HepG2 (cell line): ENCODE measurements at regions not wholly inside any gene's neighbourhood (a gene's known extent, or its start where the extent isn't known, plus 50 kb on each side); places are given as distances from the start of the nearest gene placed in this dataset.

ENCODE experiments used
- ELF3 ChIP-seq: IDR thresholded peaks from 2 replicates; pipeline ENCODE4 v1.6.1; 2016; ENCODE audit warnings: missing genetic modification reagents, missing compliant biosample characterization
- FOXP1 ChIP-seq, 2 experiments: fragments of 450-650 bp in 1 of 2; IDR thresholded peaks; 2 replicates each; pipeline ENCODE4 v1.6.1; 2017 to 2018; ENCODE audit warnings: antibody characterized with exemption in 1 of 2
- IKZF1 ChIP-seq: fragments of 450-650 bp; IDR thresholded peaks from 2 replicates; pipeline ENCODE4 v1.7.1; 2016
- NR2C2 ChIP-seq: sonication (generic); formaldehyde crosslinking; IDR thresholded peaks from 2 replicates; pipeline ENCODE4 v1.4.0; 2020; ENCODE audit warnings: missing genetic modification reagents, mild to moderate bottlenecking, moderate library complexity, borderline replicate concordance
- TOE1 ChIP-seq: sonication (generic); formaldehyde crosslinking; IDR thresholded peaks from 2 replicates; pipeline ENCODE4 v1.4.0; 2020; ENCODE audit warnings: mild to moderate bottlenecking, missing genetic modification reagents
- ZFP36L1 ChIP-seq: sonication (generic); formaldehyde crosslinking; IDR thresholded peaks from 2 replicates; pipeline ENCODE4 v1.8.0; 2022; ENCODE audit warnings: mild to moderate bottlenecking, missing genetic modification reagents, moderate library complexity
- ZNF224 ChIP-seq: sonication (generic); formaldehyde crosslinking; IDR thresholded peaks from 2 replicates; pipeline ENCODE4 v1.5.0; 2020; ENCODE audit warnings: mild to moderate bottlenecking, missing genetic modification reagents
- ZNF605 ChIP-seq: sonication (generic); formaldehyde crosslinking; IDR thresholded peaks from 2 replicates; pipeline ENCODE4 v1.8.0; 2022; ENCODE audit warnings: mild to moderate bottlenecking, missing genetic modification reagents
- ZNF674 ChIP-seq: sonication (generic); formaldehyde crosslinking; IDR thresholded peaks from 2 replicates; pipeline ENCODE4 v1.5.0; 2020; ENCODE audit warnings: low read depth, mild to moderate bottlenecking, missing genetic modification reagents
- ZNF761 ChIP-seq: sonication (generic); formaldehyde crosslinking; conservative IDR thresholded peaks from 2 replicates; pipeline ENCODE4 v1.4.0; 2020; ENCODE audit warnings: mild to moderate bottlenecking, missing genetic modification reagents
- TF ChIP-seq, protein P1 (sequence below), 2 experiments: sonication (generic) in 1 of 2; formaldehyde crosslinking in 1 of 2; IDR thresholded peaks; 2 replicates each; pipeline versions ENCODE4 v1.4.0 to v1.6.1; 2016 to 2020; ENCODE audit warnings: borderline replicate concordance in 1 of 2, low read depth in 1 of 2, mild to moderate bottlenecking in 1 of 2, missing genetic modification reagents in 1 of 2
- TF ChIP-seq, protein P2 (sequence below): sonication (generic); formaldehyde crosslinking; IDR thresholded peaks from 2 replicates; pipeline ENCODE4 v1.5.0; 2020; ENCODE audit warnings: mild to moderate bottlenecking, missing genetic modification reagents
- TF ChIP-seq, protein P3 (sequence below): sonication (generic); formaldehyde crosslinking; IDR thresholded peaks from 2 replicates; pipeline ENCODE4 v1.4.0; 2020; ENCODE audit warnings: missing genetic modification reagents, borderline replicate concordance
- TF ChIP-seq, protein P4 (sequence below): sonication (generic); formaldehyde crosslinking; IDR thresholded peaks from 2 replicates; pipeline ENCODE4 v1.5.1; 2020; ENCODE audit warnings: mild to moderate bottlenecking, missing genetic modification reagents, moderate library complexity
- TF ChIP-seq, protein P5 (sequence below): IDR thresholded peaks from 2 replicates; pipeline ENCODE4 v1.6.1; 2016; ENCODE audit warnings: control low read depth

DNA sequence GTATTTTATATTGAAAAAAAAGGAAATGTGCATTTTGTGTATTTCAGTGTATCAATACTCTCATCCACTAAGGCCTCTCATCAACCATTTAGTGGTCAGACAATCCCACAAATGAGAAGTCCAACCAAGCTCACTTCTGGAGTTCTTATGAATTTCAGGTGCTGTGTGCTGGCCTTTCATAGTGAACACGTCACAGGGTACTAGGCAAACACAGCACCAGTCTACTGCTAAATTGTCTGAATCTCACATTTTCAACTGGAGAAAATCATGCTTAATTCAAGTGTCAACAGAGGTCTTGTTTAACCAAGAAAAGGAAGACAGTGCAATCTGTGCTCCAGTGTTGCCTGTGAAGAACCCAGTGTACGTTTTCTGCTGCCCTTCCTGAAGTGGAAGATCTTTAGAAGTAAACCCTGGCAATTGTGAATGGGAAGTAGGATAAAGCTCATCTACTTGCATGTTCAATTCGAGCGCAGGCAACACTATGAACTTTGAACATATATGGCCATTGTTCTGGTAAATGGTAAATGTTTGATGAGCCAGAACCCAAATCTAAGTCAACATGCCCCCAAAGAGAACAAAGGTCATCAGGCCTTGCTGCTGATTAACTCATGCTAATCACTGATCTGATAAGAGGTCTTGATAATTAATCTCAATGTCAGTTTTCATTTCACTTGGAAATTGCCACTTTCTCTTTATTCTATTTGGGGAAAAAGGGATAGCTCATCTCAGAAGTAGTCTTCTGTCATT is 439.2 kb upstream of the SOX9 start (continued):
- TF ChIP-seq, protein P1, sequence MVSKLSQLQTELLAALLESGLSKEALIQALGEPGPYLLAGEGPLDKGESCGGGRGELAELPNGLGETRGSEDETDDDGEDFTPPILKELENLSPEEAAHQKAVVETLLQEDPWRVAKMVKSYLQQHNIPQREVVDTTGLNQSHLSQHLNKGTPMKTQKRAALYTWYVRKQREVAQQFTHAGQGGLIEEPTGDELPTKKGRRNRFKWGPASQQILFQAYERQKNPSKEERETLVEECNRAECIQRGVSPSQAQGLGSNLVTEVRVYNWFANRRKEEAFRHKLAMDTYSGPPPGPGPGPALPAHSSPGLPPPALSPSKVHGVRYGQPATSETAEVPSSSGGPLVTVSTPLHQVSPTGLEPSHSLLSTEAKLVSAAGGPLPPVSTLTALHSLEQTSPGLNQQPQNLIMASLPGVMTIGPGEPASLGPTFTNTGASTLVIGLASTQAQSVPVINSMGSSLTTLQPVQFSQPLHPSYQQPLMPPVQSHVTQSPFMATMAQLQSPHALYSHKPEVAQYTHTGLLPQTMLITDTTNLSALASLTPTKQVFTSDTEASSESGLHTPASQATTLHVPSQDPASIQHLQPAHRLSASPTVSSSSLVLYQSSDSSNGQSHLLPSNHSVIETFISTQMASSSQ (IDR thresholded peaks at IDR 0.05; ENCODE audit: low read depth): peak; percentile 97
- TF ChIP-seq, protein P1 (CRISPR knock-in tag; IDR thresholded peaks at IDR 0.05; ENCODE audit: borderline replicate concordance): peak; percentile 98
- TF ChIP-seq, protein P2, sequence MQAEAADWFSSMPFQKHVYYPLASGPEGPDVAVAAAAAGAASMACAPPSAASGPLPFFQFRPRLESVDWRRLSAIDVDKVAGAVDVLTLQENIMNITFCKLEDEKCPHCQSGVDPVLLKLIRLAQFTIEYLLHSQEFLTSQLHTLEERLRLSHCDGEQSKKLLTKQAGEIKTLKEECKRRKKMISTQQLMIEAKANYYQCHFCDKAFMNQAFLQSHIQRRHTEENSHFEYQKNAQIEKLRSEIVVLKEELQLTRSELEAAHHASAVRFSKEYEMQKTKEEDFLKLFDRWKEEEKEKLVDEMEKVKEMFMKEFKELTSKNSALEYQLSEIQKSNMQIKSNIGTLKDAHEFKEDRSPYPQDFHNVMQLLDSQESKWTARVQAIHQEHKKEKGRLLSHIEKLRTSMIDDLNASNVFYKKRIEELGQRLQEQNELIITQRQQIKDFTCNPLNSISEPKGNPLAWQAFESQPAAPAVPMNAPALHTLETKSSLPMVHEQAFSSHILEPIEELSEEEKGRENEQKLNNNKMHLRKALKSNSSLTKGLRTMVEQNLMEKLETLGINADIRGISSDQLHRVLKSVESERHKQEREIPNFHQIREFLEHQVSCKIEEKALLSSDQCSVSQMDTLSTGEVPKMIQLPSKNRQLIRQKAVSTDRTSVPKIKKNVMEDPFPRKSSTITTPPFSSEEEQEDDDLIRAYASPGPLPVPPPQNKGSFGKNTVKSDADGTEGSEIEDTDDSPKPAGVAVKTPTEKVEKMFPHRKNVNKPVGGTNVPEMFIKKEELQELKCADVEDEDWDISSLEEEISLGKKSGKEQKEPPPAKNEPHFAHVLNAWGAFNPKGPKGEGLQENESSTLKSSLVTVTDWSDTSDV (CRISPR knock-in tag): no peak
- TF ChIP-seq, protein P3, sequence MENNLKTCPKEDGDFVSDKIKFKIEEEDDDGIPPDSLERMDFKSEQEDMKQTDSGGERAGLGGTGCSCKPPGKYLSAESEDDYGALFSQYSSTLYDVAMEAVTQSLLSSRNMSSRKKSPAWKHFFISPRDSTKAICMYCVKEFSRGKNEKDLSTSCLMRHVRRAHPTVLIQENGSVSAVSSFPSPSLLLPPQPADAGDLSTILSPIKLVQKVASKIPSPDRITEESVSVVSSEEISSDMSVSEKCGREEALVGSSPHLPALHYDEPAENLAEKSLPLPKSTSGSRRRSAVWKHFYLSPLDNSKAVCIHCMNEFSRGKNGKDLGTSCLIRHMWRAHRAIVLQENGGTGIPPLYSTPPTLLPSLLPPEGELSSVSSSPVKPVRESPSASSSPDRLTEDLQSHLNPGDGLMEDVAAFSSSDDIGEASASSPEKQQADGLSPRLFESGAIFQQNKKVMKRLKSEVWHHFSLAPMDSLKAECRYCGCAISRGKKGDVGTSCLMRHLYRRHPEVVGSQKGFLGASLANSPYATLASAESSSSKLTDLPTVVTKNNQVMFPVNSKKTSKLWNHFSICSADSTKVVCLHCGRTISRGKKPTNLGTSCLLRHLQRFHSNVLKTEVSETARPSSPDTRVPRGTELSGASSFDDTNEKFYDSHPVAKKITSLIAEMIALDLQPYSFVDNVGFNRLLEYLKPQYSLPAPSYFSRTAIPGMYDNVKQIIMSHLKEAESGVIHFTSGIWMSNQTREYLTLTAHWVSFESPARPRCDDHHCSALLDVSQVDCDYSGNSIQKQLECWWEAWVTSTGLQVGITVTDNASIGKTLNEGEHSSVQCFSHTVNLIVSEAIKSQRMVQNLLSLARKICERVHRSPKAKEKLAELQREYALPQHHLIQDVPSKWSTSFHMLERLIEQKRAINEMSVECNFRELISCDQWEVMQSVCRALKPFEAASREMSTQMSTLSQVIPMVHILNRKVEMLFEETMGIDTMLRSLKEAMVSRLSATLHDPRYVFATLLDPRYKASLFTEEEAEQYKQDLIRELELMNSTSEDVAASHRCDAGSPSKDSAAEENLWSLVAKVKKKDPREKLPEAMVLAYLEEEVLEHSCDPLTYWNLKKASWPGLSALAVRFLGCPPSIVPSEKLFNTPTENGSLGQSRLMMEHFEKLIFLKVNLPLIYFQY (CRISPR knock-in tag): peak; percentile 81; the same call in 1 of the 2 replicates
- TF ChIP-seq, protein P4, sequence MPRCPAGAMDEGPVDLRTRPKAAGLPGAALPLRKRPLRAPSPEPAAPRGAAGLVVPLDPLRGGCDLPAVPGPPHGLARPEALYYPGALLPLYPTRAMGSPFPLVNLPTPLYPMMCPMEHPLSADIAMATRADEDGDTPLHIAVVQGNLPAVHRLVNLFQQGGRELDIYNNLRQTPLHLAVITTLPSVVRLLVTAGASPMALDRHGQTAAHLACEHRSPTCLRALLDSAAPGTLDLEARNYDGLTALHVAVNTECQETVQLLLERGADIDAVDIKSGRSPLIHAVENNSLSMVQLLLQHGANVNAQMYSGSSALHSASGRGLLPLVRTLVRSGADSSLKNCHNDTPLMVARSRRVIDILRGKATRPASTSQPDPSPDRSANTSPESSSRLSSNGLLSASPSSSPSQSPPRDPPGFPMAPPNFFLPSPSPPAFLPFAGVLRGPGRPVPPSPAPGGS (CRISPR knock-in tag): peak; percentile 21; the same call in 1 of the 2 replicates
- TF ChIP-seq IKZF1: no peak
- TF ChIP-seq ZNF674: no peak
- TF ChIP-seq FOXP1 (IDR thresholded peaks at IDR 0.05): peak; percentile 54; the same call in 1 of the 2 replicates
- peak; percentile 85 for TF ChIP-seq FOXP1 (CRISPR knock-in tag; IDR thresholded peaks at IDR 0.05)
- TF ChIP-seq ZNF605 (CRISPR knock-in tag): peak; percentile 75; the same call in 1 of the 2 replicates
- peak; percentile 72; the same call in 1 of the 2 replicates for TF ChIP-seq NR2C2 (CRISPR knock-in tag)
- TF ChIP-seq, protein P5, sequence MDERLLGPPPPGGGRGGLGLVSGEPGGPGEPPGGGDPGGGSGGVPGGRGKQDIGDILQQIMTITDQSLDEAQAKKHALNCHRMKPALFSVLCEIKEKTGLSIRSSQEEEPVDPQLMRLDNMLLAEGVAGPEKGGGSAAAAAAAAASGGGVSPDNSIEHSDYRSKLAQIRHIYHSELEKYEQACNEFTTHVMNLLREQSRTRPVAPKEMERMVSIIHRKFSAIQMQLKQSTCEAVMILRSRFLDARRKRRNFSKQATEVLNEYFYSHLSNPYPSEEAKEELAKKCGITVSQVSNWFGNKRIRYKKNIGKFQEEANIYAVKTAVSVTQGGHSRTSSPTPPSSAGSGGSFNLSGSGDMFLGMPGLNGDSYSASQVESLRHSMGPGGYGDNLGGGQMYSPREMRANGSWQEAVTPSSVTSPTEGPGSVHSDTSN (CRISPR knock-in tag): no peak
- no peak for TF ChIP-seq ZNF761 (CRISPR knock-in tag)
- no peak; the same call in 1 of the 2 replicates for TF ChIP-seq ELF3 (CRISPR knock-in tag)
- 0 out of 2 replicates have a peak, but pooled peaks have one; percentile 66 for TF ChIP-seq ZFP36L1 (CRISPR knock-in tag)
- TF ChIP-seq ZNF224: no peak
- TF ChIP-seq TOE1 (CRISPR knock-in tag): no peak
